ENCODE measurements at regions not wholly inside any gene's neighbourhood (a gene's known extent, or its start where the extent isn't known, plus 50 kb on each side); places are given as distances from the start of the nearest gene placed in this dataset.

DNA sequence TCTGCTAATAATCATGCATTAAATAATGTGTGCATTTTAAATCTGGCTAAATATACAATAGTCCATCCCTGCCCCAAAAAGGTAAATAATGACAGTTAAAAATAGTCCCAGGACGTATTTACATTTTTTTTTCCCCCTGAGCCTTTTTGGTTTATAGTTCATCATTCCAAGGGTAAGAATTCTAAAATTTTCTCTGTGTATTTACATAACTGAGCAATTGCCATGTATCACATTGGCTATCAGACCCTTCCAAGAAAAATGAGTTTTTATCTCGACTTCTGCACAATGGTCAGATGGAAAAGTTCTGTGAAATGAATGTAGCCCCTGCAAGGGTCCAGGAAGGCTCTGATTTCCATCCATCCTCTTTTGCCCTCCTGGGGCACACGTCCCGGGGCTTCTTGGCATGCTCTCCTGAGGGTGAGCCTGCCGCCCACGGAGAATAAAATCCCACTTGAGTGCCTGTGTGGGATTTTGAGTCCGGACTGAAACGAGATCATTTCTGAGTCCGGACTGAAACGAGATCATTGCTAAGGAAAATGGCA, 94.1 kb upstream of the ANO1 start:
- H3K4me3 ChIP-seq (ENCODE audit: low read depth, poor library complexity, severe bottlenecking) = no peak overlapping the region
- WGBS, 2 donors = 24 to 27% methylated on average over 9 of the region's 10 CpGs
- intact Hi-C loops (cut with DNase I; ENCODE audit: low total_unique reads) = no loop called here
- TF ChIP-seq, protein P1, sequence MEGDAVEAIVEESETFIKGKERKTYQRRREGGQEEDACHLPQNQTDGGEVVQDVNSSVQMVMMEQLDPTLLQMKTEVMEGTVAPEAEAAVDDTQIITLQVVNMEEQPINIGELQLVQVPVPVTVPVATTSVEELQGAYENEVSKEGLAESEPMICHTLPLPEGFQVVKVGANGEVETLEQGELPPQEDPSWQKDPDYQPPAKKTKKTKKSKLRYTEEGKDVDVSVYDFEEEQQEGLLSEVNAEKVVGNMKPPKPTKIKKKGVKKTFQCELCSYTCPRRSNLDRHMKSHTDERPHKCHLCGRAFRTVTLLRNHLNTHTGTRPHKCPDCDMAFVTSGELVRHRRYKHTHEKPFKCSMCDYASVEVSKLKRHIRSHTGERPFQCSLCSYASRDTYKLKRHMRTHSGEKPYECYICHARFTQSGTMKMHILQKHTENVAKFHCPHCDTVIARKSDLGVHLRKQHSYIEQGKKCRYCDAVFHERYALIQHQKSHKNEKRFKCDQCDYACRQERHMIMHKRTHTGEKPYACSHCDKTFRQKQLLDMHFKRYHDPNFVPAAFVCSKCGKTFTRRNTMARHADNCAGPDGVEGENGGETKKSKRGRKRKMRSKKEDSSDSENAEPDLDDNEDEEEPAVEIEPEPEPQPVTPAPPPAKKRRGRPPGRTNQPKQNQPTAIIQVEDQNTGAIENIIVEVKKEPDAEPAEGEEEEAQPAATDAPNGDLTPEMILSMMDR (IDR thresholded peaks at IDR 0.05) = no peak
- no peak for TF ChIP-seq POLR2A (IDR thresholded peaks at IDR 0.05)
- DNase-seq (ENCODE audit: low spot score in 2 of 2) = no peak

DNA sequence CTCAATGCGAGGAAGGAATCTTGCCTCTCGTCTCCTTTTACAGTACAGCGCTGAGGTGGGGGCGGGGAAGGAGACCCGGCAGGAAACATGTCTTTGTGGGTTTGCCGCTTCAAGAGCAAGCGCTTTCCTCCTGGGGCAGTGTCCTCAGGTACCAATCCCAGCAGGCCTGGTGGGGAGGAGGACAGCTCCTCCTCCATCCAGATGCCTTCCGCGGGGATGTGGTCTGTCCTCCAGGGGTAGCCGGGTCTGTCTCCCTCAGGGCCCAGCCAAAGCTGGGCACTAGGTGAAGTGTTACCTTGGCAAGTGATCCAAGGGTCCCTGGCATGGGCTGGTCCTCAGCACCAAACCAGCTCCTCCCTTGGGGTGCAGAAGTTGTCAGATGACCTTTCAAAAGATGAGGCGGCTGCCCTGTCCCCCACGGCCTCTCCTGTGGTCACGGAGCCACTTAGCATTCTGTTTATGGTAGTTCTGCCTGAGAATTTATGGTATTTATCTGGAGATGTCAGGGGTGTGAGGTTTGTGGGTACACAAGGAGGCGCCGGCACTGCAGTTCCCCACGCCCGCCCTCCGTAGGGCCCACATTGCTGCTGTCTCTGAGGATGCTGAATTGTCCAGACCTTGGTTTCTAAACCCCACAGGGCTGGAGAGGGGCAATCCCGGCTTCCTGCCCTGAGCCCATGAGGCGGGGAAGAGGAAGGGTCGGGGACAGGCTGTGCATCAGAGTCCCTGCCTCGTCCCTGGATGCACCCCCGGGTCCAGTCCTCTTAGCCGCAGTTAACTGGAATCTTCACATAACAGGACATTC, 93.5 kb upstream of the ANO1 start:
- intact Hi-C loops (cut with DNase I; ENCODE audit: low total_unique reads) = no loop called here
- H3K4me3 ChIP-seq (ENCODE audit: low read depth, poor library complexity, severe bottlenecking) = no peak overlapping the region
- WGBS, 2 donors = 17 to 32% methylated on average over 22 to 23 of the region's 24 CpGs
- DNase-seq (ENCODE audit: low spot score in 2 of 2) = no peak
- TF ChIP-seq, protein P1 (IDR thresholded peaks at IDR 0.05) = no peak
- TF ChIP-seq POLR2A (IDR thresholded peaks at IDR 0.05) = no peak

DNA sequence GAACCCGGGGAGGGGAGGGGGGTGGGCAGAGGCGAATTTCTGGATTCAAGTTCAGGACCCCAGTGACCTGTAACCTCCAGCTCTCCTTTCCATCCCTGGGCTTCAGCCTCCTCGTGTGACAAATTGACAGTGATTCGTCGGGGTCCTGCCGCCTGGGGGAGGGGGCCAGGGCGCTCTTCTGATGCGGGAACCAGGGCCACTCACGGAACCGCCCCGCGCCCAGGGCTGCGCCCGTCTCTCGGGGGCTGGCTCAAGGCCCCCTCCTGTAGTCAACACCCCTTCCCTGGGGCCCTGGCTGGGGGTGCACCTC, 92.8 kb upstream of the ANO1 start:
- intact Hi-C loops (cut with DNase I; ENCODE audit: low total_unique reads) = no loop called here
- TF ChIP-seq POLR2A (IDR thresholded peaks at IDR 0.05) = no peak
- TF ChIP-seq, protein P1 (IDR thresholded peaks at IDR 0.05) = no peak
- no peak overlapping the region for H3K4me3 ChIP-seq (ENCODE audit: low read depth, poor library complexity, severe bottlenecking)
- WGBS, 2 donors = 2 to 11% methylated on average over 14 of the region's 15 CpGs
- DNase-seq (ENCODE audit: low spot score in 2 of 2) = no peak

DNA sequence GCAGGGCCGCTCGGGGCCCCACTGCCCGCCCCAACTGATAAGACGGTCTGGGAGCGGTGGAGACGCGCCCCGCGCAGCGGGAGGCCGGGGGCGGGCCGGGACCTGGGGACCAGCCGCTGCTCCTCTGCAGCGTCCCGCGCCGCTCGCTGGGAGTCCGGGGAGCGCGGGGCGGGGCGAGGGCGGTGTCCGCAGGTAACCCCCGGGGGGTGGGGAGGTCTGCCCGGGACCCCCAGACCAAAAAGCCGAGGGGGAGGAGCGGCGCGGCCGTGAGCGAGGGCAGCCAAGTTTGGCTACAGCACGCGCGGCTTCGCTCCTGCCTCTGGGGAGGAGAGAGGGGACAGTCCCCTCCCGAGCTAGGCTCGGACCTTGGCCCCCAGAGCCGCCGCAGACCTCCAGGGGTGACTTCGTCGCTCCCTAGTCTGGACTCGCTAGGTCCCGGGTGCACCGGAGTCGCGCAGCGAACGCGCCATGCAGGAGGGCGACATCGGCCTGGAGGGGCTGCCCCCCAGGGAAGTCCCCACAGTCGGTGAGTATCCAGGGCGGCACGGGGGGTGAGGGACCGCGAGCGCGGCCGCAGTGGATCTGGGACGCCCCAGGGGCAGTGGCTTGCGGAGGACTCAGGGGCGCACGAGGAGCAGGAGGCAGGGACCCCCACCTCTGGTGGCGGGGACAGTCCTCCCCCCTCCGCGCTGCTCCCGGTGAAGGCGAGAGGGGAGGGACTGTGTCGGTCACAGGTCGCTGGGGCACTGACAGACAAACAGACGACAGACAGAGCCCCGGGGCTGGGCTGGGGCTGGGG, 92.3 kb upstream of the ANO1 start:
- TF ChIP-seq, protein P1 (IDR thresholded peaks at IDR 0.05) = no peak
- no peak for TF ChIP-seq POLR2A (IDR thresholded peaks at IDR 0.05)
- intact Hi-C loops (cut with DNase I; ENCODE audit: low total_unique reads) = no loop called here
- H3K4me3 ChIP-seq (ENCODE audit: low read depth, poor library complexity, severe bottlenecking) = no peak overlapping the region
- 3% methylated on average over 44 to 61 of the region's 75 CpGs for WGBS, 2 donors
- no peak for DNase-seq (ENCODE audit: low spot score in 2 of 2)

DNA sequence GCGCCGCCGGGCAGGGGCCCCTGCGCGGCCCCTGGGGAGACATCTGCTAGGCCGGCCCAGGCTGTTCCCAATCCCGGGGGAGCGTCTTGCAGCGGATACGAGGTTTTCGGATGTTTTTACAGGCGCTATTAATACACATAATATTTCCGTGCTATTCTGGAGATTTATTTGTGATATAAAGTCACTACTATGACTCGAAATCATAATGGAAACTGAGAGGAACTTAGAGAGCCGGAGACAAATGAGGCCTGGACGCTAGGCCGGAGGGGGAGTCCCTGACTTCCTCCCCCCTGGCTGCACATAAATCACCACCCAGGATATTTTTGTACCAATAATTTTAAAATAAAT, 91.7 kb upstream of the ANO1 start:
- no peak for DNase-seq (ENCODE audit: low spot score in 2 of 2)
- no peak overlapping the region for H3K4me3 ChIP-seq (ENCODE audit: low read depth, poor library complexity, severe bottlenecking)
- TF ChIP-seq, protein P1 (IDR thresholded peaks at IDR 0.05) = no peak
- no peak for TF ChIP-seq POLR2A (IDR thresholded peaks at IDR 0.05)
- 25 to 27% methylated on average over 17 of the region's 17 CpGs for WGBS, 2 donors
- intact Hi-C loops (cut with DNase I; ENCODE audit: low total_unique reads) = no loop called here
